ENCODE measurements at regions not wholly inside any gene's neighbourhood (a gene's known extent, or its start where the extent isn't known, plus 50 kb on each side); places are given as distances from the start of the nearest gene placed in this dataset.
"Not testable (repeated sequence)": the region's sequence is repeated elsewhere in the genome, so short reads cannot be mapped to it uniquely, and the experiment has no call there.

GRCh38 chr5:13470975-13471374 is 473.5 kb downstream of the DNAH5 start:
- DNase-seq, result no peak

DNA sequence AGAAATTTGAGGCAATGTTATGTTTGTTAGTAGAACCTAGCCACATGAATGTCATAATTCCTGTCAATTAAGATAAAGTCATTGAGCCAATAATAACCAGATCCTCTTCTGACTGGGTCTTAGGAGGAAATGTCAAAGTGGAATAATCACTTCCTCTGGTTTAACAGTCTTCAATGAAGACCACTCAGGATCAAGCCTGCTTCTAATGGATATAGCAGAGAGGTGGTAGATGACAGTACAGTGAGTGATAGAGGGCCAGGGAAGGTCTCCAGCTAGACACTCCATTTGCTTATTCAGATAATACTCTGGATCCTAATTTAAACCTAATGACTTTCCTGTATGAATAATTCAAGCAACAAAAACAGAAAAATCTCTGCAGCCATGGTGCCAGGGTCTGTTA is 474.2 kb downstream of the DNAH5 start:
- DNase-seq, result no peak

- DNase-seq, result no peak
These were observed 479.8 kb downstream of the DNAH5 start for GRCh38 chr5:13464532-13465193.

GRCh38 chr5:13460587-13460986 is 483.9 kb downstream of the DNAH5 start:
- no peak for DNase-seq

GRCh38 chr5:13454050-13454449 is 490.4 kb downstream of the DNAH5 start:
- DNase-seq, result no peak

GRCh38 chr5:13448843-13449242 is 495.6 kb downstream of the DNAH5 start:
- DNase-seq, result no peak

DNA sequence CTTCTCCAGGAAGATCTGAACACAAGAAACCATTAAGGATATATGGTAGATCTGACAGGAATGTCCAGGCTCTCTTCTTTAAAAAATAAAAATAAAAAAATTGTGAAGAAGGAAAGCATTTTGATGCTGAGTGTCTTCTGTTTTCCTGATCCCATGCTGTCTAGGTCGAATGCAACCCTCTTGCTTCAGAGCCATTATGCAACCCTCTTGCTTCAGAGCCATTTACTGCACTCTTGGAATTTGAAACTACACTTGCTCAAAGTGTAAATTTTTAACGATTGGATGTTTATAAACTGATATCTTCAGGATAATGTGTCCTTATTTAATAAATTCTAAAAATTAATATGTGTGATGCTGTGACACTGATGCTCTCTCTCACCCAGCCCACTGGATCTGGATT is 505.1 kb downstream of the DNAH5 start:
- DNase-seq, result no peak

GRCh38 chr5:13427827-13428557 is 516.5 kb downstream of the DNAH5 start:
- DNase-seq, result no peak

GRCh38 chr5:13412040-13412595 is 532.4 kb downstream of the DNAH5 start:
- DNase-seq, result no peak

DNA sequence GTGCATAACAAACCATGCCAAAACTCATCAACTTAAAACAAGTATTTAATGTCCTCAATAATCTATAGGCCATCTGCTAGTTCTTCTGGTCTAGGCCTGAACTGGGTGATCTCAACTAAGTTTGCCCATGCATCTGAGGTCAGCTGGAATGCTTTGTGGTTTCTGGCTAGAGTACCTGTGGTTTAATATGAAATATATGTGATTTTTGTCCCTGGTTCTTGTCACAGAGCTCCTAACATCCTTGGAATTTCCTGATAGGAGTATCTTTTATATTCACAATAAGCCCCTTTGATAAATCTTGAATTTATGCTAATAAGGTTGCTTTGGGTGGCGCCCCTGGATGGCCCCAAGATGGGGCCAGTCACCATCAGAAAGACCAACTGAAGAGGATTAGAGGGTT is 535.9 kb downstream of the DNAH5 start:
- DNase-seq, result no peak

DNA sequence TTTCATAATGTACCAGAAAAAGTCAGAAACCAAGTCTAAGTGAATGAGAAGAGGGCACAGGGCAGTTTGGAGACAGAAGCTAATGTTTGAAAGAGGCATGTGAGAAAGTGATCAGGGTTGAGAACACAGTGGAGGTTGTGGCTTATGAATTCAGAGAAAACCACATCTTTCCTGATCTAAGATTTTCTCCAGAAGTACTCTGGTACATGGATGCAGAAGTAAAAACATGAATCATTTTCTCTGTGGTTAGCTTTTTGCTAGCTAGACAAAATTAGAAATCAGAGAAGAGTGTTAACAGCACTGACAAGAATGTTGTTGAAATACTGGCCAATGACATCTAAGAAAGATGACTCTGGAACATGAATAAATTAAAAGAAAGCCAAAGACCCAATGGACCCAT is 541.1 kb downstream of the DNAH5 start:
- DNase-seq, result no peak

GRCh38 chr5:13385066-13385465 is 559.4 kb downstream of the DNAH5 start:
- no peak for DNase-seq

GRCh38 chr5:13382232-13382631 is 562.3 kb downstream of the DNAH5 start:
- no peak for DNase-seq

- DNase-seq, result no peak
These were observed 566.4 kb downstream of the DNAH5 start for GRCh38 chr5:13378091-13378490.

GRCh38 chr5:13359344-13359743 is 585.1 kb downstream of the DNAH5 start:
- DNase-seq, result no peak

- no peak for DNase-seq
These were observed 586.1 kb downstream of the DNAH5 start for GRCh38 chr5:13358342-13358741.

DNA sequence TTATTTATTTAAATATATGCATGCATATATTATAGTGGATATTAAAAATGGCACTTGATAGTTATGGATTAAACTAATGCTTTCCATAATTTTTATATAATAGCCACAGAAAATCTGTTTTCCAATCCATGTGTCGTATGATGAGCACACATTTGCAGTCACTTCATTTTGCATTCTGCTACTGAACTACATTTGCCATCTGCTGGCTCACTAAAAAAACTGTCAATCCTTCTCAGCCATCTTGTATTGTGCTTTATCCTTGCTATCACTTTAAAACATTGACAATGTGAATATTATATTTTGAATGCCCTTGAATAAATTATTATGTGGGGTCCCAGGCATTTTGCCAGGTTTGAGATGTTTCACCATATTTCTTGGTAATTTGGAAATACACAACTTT is 586.6 kb downstream of the DNAH5 start:
- no peak for DNase-seq

DNA sequence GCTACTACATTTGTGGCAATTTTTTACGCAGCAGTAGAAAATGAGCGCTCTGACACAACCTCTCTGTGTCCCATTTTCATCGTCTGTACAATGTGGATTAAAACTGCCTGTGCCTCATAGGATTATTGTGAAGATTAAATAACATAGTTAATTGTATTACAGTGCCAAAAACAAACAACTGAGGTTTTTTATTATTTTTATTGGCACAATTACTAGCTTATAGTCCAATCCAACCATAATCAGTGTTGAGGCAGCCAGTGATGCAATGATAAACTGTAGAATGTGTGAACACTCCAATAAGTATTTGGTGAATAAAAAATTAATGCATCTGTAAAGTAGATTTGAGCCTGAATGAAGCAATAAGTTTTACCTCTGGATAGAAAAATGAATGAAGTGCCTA is 588.3 kb downstream of the DNAH5 start:
- DNase-seq, result no peak

DNA sequence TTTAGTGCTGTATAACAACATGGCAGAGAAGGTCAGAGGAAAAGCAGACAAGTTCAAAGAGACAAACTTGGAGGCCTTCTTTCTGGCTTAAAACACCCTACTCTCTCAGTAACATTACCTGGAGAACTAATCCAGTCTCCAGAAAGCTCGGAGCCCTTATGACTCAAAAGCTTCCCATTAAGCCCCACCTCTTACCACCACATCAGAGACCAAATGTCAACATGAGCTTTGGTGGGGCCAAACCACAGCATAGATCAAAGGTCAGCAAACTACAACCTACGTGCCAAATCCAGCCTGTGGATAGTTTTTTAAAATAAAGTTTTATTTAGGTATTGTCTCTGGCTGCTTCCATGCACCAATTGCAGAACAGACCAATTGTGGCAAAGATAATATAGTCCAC is 589.9 kb downstream of the DNAH5 start:
- no peak for DNase-seq

DNA sequence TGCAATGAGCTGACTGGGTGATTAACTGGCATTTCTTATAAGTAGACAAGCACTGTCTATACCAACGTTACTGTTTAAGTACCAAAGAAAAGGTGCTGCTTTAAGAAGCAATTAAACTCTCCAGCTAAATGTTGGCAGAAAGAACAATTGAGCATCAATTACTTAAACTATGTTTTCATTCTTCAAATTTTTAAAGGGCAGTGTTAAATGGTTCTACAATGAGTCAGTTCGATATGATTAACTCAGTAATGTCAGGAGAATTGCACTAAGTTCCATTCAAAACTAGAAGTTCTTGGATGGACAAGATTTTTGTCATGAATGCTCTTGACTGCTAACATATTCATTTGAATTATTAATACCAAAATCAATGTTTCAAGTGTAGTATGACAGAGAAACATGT is 593.7 kb downstream of the DNAH5 start:
- no peak for DNase-seq

DNA sequence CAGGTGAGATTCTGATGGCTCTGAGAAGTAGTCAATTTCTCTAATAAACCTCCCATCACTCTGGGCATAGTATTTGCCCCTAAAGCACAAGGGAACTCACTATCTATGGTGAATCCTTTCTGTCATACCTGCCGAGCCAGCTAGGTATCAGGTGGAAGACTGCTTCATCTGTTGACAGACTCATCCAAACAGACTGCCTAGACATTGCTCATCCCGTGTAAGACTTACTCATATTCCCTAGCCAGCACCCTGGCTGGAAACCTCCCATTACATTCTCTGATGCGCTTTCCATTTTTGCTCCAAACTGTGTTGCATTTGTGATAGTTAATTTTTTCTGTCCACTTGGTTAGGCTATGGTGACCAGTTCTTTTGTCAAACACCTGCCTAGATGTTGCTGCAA is 595.9 kb downstream of the DNAH5 start:
- no peak for DNase-seq

DNA sequence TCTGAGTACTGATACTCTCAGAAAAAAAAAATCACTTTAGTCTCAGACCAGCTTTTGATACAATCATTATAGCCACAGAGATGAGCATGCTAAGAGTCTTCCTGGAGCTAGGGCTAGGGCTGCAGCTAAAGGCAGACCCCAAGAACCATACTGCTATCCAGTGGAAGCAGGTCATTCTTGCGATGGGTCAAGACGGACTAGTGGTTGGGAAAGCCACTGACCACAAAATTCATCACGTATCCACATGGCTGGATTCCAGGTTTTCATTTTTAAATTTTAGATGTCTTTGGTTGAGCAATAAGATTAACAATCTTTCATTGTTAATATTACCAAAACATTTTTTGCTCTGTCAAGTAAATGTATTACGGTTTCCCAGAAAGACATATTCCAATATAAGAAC is 598.1 kb downstream of the DNAH5 start:
- no peak for DNase-seq

GRCh38 chr5:13339093-13339492 is 605.4 kb downstream of the DNAH5 start:
- no peak for DNase-seq

- not testable (repeated sequence) for DNase-seq
These were observed 609.5 kb downstream of the DNAH5 start for GRCh38 chr5:13335026-13335425.

DNA sequence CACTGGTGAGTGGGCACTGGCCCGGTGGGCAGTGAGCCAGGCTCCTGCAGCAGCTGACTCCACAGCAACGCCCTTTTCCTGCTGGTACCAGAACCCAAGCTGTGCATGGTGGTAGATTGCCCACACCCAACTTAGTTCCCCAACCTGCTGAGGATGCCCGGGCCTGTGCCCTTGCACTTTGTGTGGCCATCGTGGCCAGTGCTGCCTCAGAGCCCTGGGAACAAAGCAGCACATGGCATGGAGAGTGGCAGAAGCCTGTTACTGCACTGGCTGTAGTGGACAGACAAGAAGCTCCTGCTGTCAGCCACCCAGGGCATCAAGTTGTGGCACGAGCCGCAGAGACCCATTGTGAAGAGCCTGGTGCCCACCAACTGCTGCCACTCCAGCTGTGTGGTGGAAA is 612.9 kb downstream of the DNAH5 start:
- no peak for DNase-seq

Data from bone marrow (tissue), 2 donors.